SK-N-SH (cell line): ENCODE measurements at regions not wholly inside any gene's neighbourhood (a gene's known extent, or its start where the extent isn't known, plus 50 kb on each side); places are given as distances from the start of the nearest gene placed in this dataset.

Experiments used
- CTCF ChIA-PET: fragments of 300-600, 350-600 bp; formaldehyde crosslinking; extraction: SDS; loops from one replicate; lab custom pipeline; 2021; lab: Yijun Ruan, JAX
- POLR2A ChIA-PET: fragments of 350-600 bp; sonication (Branson Sonifier 250); formaldehyde crosslinking; extraction: SDS; loops from one replicate; lab custom pipeline; 2020; ENCODE audit warnings: antibody characterized with exemption, inconsistent platforms; lab: Yijun Ruan, JAX
- DNase-seq: peaks from one replicate; pipeline ENCODE4 v3.0.0; 2012
- H2AFZ ChIP-seq: fragments of 200-600 bp; sonication (generic); 2 replicates; pipeline ENCODE4 v1.8.1; 2016; ENCODE audit warnings: antibody characterized with exemption, mild to moderate bottlenecking, low read depth
- H3F3A ChIP-seq: fragments of 200-600 bp; sonication (generic); replicated peaks from 2 replicates; pipeline ENCODE3; 2016; ENCODE audit warnings: antibody characterized with exemption, mild to moderate bottlenecking; ENCODE audit not compliant: insufficient read depth
- H3K27ac ChIP-seq, 2 experiments: fragments of 200-500 bp in 1 of 2; fragments of 200-600 bp in 1 of 2; sonication (Bioruptor generic) in 1 of 2; sonication (generic), shearing (Covaris generic) in 1 of 2; 2 replicates each; pipeline versions ENCODE4 v1.5.1 to v1.6.1; 2014 to 2016; ENCODE audit warnings: low read depth in 2 of 2, inconsistent platforms in 1 of 2, low read length in 1 of 2, mild to moderate bottlenecking in 1 of 2, mixed read lengths in 1 of 2
- H3K27me3 ChIP-seq: fragments of 200-600 bp; sonication (generic), shearing (Covaris generic); 2 replicates; pipeline ENCODE4 v1.6.1; 2016; ENCODE audit warnings: mixed run types; ENCODE audit not compliant: insufficient read depth
- H3K36me3 ChIP-seq, 2 experiments: fragments of 200-500 bp in 1 of 2; fragments of 200-600 bp in 1 of 2; sonication (Bioruptor generic) in 1 of 2; sonication (generic) in 1 of 2; replicated peaks in 1 of 2; 2 replicates each; pipeline versions ENCODE3 to v1.5.1; 2014 to 2016; ENCODE audit warnings: low read length in 1 of 2, mild to moderate bottlenecking in 1 of 2; ENCODE audit not compliant: insufficient read depth in 2 of 2, control insufficient read depth in 1 of 2
- H3K4me1 ChIP-seq, 2 experiments: fragments of 200-500 bp in 1 of 2; fragments of 200-600 bp in 1 of 2; sonication (Bioruptor generic) in 1 of 2; sonication (generic), shearing (Covaris generic) in 1 of 2; 2 replicates each; pipeline versions ENCODE4 v1.5.1 to v1.6.1; 2014 to 2016; ENCODE audit warnings: low read depth in 1 of 2, low read length in 1 of 2, mixed run types in 1 of 2; ENCODE audit not compliant: insufficient read depth in 2 of 2, control insufficient read depth in 1 of 2
- H3K4me2 ChIP-seq: fragments of 200-600 bp; sonication (generic), shearing (Covaris generic); 2 replicates; pipeline ENCODE4 v1.6.1; 2017; ENCODE audit warnings: mixed run types
- H3K4me3 ChIP-seq, 2 experiments: fragments of 200-500 bp in 1 of 2; fragments of 200-600 bp in 1 of 2; sonication (Bioruptor generic) in 1 of 2; sonication (generic), shearing (Covaris generic) in 1 of 2; 2 replicates each; pipeline versions ENCODE4 v1.5.1 to v1.8.1; 2014 to 2016; ENCODE audit warnings: low read depth in 2 of 2, inconsistent platforms in 1 of 2, low read length in 1 of 2, mild to moderate bottlenecking in 1 of 2, mixed read lengths in 1 of 2, moderate library complexity in 1 of 2
- H3K79me2 ChIP-seq: fragments of 200-600 bp; sonication (generic); 2 replicates; pipeline ENCODE4 v1.8.1; 2017; ENCODE audit warnings: mild to moderate bottlenecking; ENCODE audit not compliant: insufficient read depth
- H3K9ac ChIP-seq: fragments of 200-600 bp; sonication (generic); 2 replicates; pipeline ENCODE4 v1.6.1; 2017; ENCODE audit warnings: mixed run types
- H3K9me2 ChIP-seq: fragments of 200-600 bp; sonication (generic); 2 replicates; pipeline ENCODE4 v1.6.1; 2017; ENCODE audit warnings: mixed run types
- H3K9me3 ChIP-seq: fragments of 200-600 bp; sonication (generic); 2 replicates; pipeline ENCODE4 v1.6.1; 2017; ENCODE audit warnings: mixed run types, mild to moderate bottlenecking, moderate library complexity
- H4K20me1 ChIP-seq: fragments of 200-600 bp; sonication (generic); 2 replicates; pipeline ENCODE4 v1.6.1; 2017; ENCODE audit warnings: mild to moderate bottlenecking, mixed run types; ENCODE audit not compliant: insufficient read depth
- CHD2 ChIP-seq: fragments of 150-350 bp; IDR thresholded peaks from 2 replicates; pipeline ENCODE4 v1.6.1; 2018; ENCODE audit warnings: low read length; ENCODE audit not compliant: partially characterized antibody
- FOSL2 ChIP-seq: IDR thresholded peaks from 2 replicates; pipeline ENCODE4 v1.4.0; 2012; ENCODE audit warnings: low read depth, mild to moderate bottlenecking, moderate library complexity, borderline replicate concordance
- FOXM1 ChIP-seq: IDR thresholded peaks from 2 replicates; pipeline ENCODE4 v1.4.0; 2012; ENCODE audit warnings: low read depth, mild to moderate bottlenecking
- GATA2 ChIP-seq: sonication (generic); formaldehyde crosslinking; IDR thresholded peaks from 2 replicates; pipeline ENCODE4 v1.5.0; 2020; ENCODE audit warnings: mild to moderate bottlenecking, missing genetic modification reagents
- IRF3 ChIP-seq: fragments of 150-350 bp; IDR thresholded peaks from 2 replicates; pipeline ENCODE4 v1.6.1; 2016; ENCODE audit warnings: mild to moderate bottlenecking, low read depth, low read length
- MAX ChIP-seq: IDR thresholded peaks from 2 replicates; pipeline ENCODE4 v1.4.0; 2012; ENCODE audit warnings: low read depth
- MEF2A ChIP-seq: IDR thresholded peaks from 2 replicates; pipeline ENCODE4 v1.4.0; 2012; ENCODE audit warnings: low read depth, borderline replicate concordance
- MXI1 ChIP-seq: IDR thresholded peaks from 2 replicates; pipeline ENCODE4 v1.6.1; 2012; ENCODE audit warnings: mild to moderate bottlenecking, low read depth, low read length, improper control_type of control experiment
- NFIC ChIP-seq: IDR thresholded peaks from 2 replicates; pipeline ENCODE4 v1.4.0; 2012; ENCODE audit warnings: borderline replicate concordance
- NRF1 ChIP-seq: IDR thresholded peaks from 2 replicates; pipeline ENCODE4 v1.6.1; 2012; ENCODE audit warnings: low read depth, mild to moderate bottlenecking, low read length
- PBX3 ChIP-seq: IDR thresholded peaks from 2 replicates; pipeline ENCODE4; 2012
- RCOR1 ChIP-seq: fragments of 150-350 bp; IDR thresholded peaks from 2 replicates; pipeline ENCODE4 v1.6.1; 2017; ENCODE audit warnings: antibody characterized with exemption, low read length
- RXRA ChIP-seq: IDR thresholded peaks from 2 replicates; pipeline ENCODE4 v1.4.0; 2012; ENCODE audit warnings: low read depth, mild to moderate bottlenecking, borderline replicate concordance
- SMC3 ChIP-seq: IDR thresholded peaks from 2 replicates; pipeline ENCODE4 v1.6.1; 2012; ENCODE audit warnings: low read depth, low read length, improper control_type of control experiment
- TAF1 ChIP-seq: IDR thresholded peaks from 2 replicates; pipeline ENCODE4 v1.6.1; 2012; ENCODE audit warnings: low read depth, mild to moderate bottlenecking, low read length, moderate library complexity, borderline replicate concordance
- TCF12 ChIP-seq: IDR thresholded peaks from 2 replicates; pipeline ENCODE4 v1.4.0; 2012
- USF1 ChIP-seq: IDR thresholded peaks from 2 replicates; pipeline ENCODE4 v1.4.0; 2012; ENCODE audit warnings: low read depth, borderline replicate concordance
- YY1 ChIP-seq: IDR thresholded peaks from 2 replicates; pipeline ENCODE4 v1.4.0; 2012; ENCODE audit warnings: low read depth, mild to moderate bottlenecking
- WGBS: methylation state at CpG from one replicate; pipeline ENCODE4 v1.1.6; 2017; ENCODE audit warnings: low lambda C conversion rate; 5-methylcytosine and 5-hydroxymethylcytosine counted together
- TF ChIP-seq, protein P1 (sequence below): IDR thresholded peaks from 2 replicates; pipeline ENCODE4 v1.6.1; 2012; ENCODE audit warnings: mild to moderate bottlenecking, low read depth, low read length, moderate library complexity

- H3K36me3 ChIP-seq: no peaks in the 10 kb centered on the region
- no peaks in the 10 kb centered on the region for H3K4me1 ChIP-seq
- 71% methylated on average over 2 of the region's 2 CpGs for WGBS
- no peak overlapping the region for H2AFZ ChIP-seq
- H3K4me3 ChIP-seq: no peak overlapping the region
- no peak overlapping the region for H3K27ac ChIP-seq
- ChIA-PET CTCF (no interaction called here), POLR2A (no interaction called here)
- no peaks in the 10 kb centered on the region for H3K9me3 ChIP-seq
- TF ChIP-seq NFIC (no peak), CHD2 (no peak), TAF1 (no peak), GATA2 (no peak), PBX3 (no peak), RCOR1 (no peak), MXI1 (no peak), RXRA (no peak), YY1 (no peak), FOSL2 (no peak), MAX (no peak), IRF3 (no peak), MEF2A (no peak), FOXM1 (no peak), USF1 (no peak), SMC3 (no peak), TCF12 (no peak), NRF1 (no peak)
- TF ChIP-seq, protein P1, sequence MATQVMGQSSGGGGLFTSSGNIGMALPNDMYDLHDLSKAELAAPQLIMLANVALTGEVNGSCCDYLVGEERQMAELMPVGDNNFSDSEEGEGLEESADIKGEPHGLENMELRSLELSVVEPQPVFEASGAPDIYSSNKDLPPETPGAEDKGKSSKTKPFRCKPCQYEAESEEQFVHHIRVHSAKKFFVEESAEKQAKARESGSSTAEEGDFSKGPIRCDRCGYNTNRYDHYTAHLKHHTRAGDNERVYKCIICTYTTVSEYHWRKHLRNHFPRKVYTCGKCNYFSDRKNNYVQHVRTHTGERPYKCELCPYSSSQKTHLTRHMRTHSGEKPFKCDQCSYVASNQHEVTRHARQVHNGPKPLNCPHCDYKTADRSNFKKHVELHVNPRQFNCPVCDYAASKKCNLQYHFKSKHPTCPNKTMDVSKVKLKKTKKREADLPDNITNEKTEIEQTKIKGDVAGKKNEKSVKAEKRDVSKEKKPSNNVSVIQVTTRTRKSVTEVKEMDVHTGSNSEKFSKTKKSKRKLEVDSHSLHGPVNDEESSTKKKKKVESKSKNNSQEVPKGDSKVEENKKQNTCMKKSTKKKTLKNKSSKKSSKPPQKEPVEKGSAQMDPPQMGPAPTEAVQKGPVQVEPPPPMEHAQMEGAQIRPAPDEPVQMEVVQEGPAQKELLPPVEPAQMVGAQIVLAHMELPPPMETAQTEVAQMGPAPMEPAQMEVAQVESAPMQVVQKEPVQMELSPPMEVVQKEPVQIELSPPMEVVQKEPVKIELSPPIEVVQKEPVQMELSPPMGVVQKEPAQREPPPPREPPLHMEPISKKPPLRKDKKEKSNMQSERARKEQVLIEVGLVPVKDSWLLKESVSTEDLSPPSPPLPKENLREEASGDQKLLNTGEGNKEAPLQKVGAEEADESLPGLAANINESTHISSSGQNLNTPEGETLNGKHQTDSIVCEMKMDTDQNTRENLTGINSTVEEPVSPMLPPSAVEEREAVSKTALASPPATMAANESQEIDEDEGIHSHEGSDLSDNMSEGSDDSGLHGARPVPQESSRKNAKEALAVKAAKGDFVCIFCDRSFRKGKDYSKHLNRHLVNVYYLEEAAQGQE: no peak
- no peak overlapping the region for H3K4me2 ChIP-seq
- no peak for DNase-seq
- no peak overlapping the region for H3K9ac ChIP-seq
- no peaks in the 10 kb centered on the region for H3K79me2 ChIP-seq
- no peaks in the 10 kb centered on the region for H3K9me2 ChIP-seq
- H3K27me3 ChIP-seq: no peaks in the 10 kb centered on the region
- H3F3A ChIP-seq: no peaks in the 10 kb centered on the region
- H4K20me1 ChIP-seq: no peaks in the 10 kb centered on the region
Observed at GRCh38 chr4:17258106-17258505, 253.8 kb downstream of the QDPR start.
